Spleen (tissue), 11 donors: ENCODE measurements at regions not wholly inside any gene's neighbourhood (a gene's known extent, or its start where the extent isn't known, plus 50 kb on each side); places are given as distances from the start of the nearest gene placed in this dataset.

Experiments
- DNase-seq: peaks from one replicate; pipeline ENCODE4 v3.0.0-alpha.2; 2020
- H3K27ac ChIP-seq, 8 donors: fragments of 200-600 bp; sonication (generic) in 7 of 8; 1 replicate in 4 of 8; 2 replicates in 4 of 8; pipeline versions ENCODE4 v1.5.0 to v1.8.0; 2016 to 2021; ENCODE audit warnings: inconsistent platforms in 4 of 8, mild to moderate bottlenecking in 4 of 8, moderate library complexity in 1 of 8
- H3K27me3 ChIP-seq, 7 donors: fragments of 200-600 bp; sonication (generic) in 6 of 7; replicated peaks in 1 of 7; 1 replicate in 4 of 7; 2 replicates in 3 of 7; pipeline versions ENCODE4 v1.5.0 to v1.8.0; 2016 to 2021; ENCODE audit warnings: inconsistent platforms in 3 of 7, mild to moderate bottlenecking in 1 of 7
- H3K36me3 ChIP-seq, 6 donors: fragments of 200-600 bp; sonication (generic) in 5 of 6; 1 replicate in 4 of 6; 2 replicates in 2 of 6; pipeline versions ENCODE4 v1.5.0 to v1.8.0; 2016 to 2021; ENCODE audit warnings: inconsistent platforms in 2 of 6
- H3K4me1 ChIP-seq, 6 donors: fragments of 200-600 bp; sonication (generic) in 5 of 6; 1 replicate in 3 of 6; 2 replicates in 3 of 6; pipeline versions ENCODE4 v1.5.0 to v1.8.0; 2016 to 2021; ENCODE audit warnings: inconsistent platforms in 3 of 6
- H3K4me3 ChIP-seq, 8 donors: fragments of 200-600 bp; sonication (generic) in 7 of 8; 1 replicate in 4 of 8; 2 replicates in 4 of 8; pipeline versions ENCODE4 v1.5.0 to v1.8.0; 2016 to 2021; ENCODE audit warnings: inconsistent platforms in 4 of 8, mild to moderate bottlenecking in 4 of 8, moderate library complexity in 2 of 8
- H3K9me3 ChIP-seq, 8 donors: fragments of 200-600 bp; sonication (generic) in 7 of 8; 1 replicate in 4 of 8; 2 replicates in 4 of 8; pipeline versions ENCODE4 v1.5.0 to v1.8.0; 2016 to 2021; ENCODE audit warnings: inconsistent platforms in 4 of 8
- POLR2A ChIP-seq, 3 donors: fragments of 450-650 bp; IDR thresholded peaks; one replicate each; pipeline ENCODE4 v1.5.1; 2017; ENCODE audit warnings: antibody characterized with exemption in 3 of 3, mild to moderate bottlenecking in 1 of 3
- POLR2AphosphoS5 ChIP-seq, 3 donors: sonication (generic); formaldehyde crosslinking; IDR thresholded peaks; one replicate each; pipeline ENCODE4 v1.5.1; 2017; ENCODE audit warnings: antibody characterized with exemption in 3 of 3
- WGBS, 5 donors: extraction: QIAGEN DNeasy Blood & Tissue Kit in 3 of 5; methylation state at CpG; one replicate each; pipeline versions ENCODE4 v1.1.5 to v1.1.7; 2013 to 2018; 5-methylcytosine and 5-hydroxymethylcytosine counted together
- intact Hi-C: fragments of 100-400 bp; cut with DNase I; formaldehyde crosslinking; loops from one replicate; pipeline ENCODE4 v1.15.0; 2023; ENCODE audit warnings: low total_unique reads
- TF ChIP-seq, protein P1 (sequence below), 11 experiments: fragments of 200-600 bp in 7 of 11; fragments of 450-650 bp in 4 of 11; sonication (generic) in 4 of 11; IDR thresholded peaks in 8 of 11; conservative IDR thresholded peaks in 3 of 11; 1 replicate in 7 of 11; 2 replicates in 4 of 11; pipeline versions ENCODE4 v1.4.0 to v1.8.0; 2016 to 2021; ENCODE audit warnings: antibody characterized with exemption in 11 of 11, inconsistent platforms in 4 of 11, mild to moderate bottlenecking in 1 of 11
- donor health status: healthy with polysubstance abuse.
- donor health status: DM: no; HTN: no; CAD: no; lungs with moderate emphysema.
- donor health status: DM: no; HTN: no; CAD: no.
- donor health status: Bipolar disorder and iron deficiency.
- donor health status: healthy.
- donor health status: DM: no; HTN: no; CAD: no.
- donor health status: DM: yes; HTN: yes; CAD: no.

DNA sequence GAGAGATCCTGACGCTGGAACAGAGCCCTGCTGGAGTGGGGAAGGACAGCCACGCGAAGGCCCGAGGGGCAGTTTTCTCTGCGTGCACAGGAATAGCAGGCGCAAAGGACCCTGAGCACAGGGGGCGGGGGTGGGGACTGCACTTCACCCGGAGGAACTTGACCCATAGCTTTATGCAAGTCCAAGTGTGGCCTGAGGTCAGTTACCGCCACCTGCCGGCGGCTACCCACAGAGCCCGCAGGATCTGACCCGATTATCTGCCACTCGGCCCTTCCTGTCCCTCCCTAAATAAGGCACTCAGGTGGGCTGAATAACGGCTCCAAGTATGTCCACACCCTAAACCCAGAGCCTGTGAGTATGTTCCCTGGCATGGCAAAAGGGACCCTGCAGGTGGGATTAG, 65.4 kb upstream of the FCN1 start:
- H3K27me3 ChIP-seq = peaks cover 0 to 7% (median 0%) of the 10 kb centered on the region in 7 donors
- WGBS, 5 donors = 20 to 45% (median 30%) methylated on average over 6 to 15 of the region's 15 CpGs
- DNase-seq = peak; percentile 89
- no peak overlapping the region for H3K4me3 ChIP-seq
- intact Hi-C loops = loop anchor here (5.0 to 10.0 kb wide), 2 partner anchors 206 to 288 kb away; no protein-coding TSS in a partner anchor
- no peaks in the 10 kb centered on the region for H3K36me3 ChIP-seq
- H3K27ac ChIP-seq = peak overlapping the region in 1 of 8 donors; percentile 13
- TF ChIP-seq, protein P1, sequence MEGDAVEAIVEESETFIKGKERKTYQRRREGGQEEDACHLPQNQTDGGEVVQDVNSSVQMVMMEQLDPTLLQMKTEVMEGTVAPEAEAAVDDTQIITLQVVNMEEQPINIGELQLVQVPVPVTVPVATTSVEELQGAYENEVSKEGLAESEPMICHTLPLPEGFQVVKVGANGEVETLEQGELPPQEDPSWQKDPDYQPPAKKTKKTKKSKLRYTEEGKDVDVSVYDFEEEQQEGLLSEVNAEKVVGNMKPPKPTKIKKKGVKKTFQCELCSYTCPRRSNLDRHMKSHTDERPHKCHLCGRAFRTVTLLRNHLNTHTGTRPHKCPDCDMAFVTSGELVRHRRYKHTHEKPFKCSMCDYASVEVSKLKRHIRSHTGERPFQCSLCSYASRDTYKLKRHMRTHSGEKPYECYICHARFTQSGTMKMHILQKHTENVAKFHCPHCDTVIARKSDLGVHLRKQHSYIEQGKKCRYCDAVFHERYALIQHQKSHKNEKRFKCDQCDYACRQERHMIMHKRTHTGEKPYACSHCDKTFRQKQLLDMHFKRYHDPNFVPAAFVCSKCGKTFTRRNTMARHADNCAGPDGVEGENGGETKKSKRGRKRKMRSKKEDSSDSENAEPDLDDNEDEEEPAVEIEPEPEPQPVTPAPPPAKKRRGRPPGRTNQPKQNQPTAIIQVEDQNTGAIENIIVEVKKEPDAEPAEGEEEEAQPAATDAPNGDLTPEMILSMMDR (IDR thresholded peaks at IDR 0.05 in 8 of 11, conservative IDR thresholded peaks at IDR 0.05 in 3 of 11) = peak in 10 of 11 experiments; percentile 34 to 77 (median 64)
- TF ChIP-seq POLR2A (IDR thresholded peaks at IDR 0.05) (no peak), POLR2AphosphoS5 (IDR thresholded peaks at IDR 0.05) (peak in 1 of 3 donors; percentile 23)
- peaks cover 0 to 10% (median 8%) of the 10 kb centered on the region in 6 donors for H3K4me1 ChIP-seq
- peaks cover 0 to 32% (median 11%) of the 10 kb centered on the region in 8 donors for H3K9me3 ChIP-seq

DNA sequence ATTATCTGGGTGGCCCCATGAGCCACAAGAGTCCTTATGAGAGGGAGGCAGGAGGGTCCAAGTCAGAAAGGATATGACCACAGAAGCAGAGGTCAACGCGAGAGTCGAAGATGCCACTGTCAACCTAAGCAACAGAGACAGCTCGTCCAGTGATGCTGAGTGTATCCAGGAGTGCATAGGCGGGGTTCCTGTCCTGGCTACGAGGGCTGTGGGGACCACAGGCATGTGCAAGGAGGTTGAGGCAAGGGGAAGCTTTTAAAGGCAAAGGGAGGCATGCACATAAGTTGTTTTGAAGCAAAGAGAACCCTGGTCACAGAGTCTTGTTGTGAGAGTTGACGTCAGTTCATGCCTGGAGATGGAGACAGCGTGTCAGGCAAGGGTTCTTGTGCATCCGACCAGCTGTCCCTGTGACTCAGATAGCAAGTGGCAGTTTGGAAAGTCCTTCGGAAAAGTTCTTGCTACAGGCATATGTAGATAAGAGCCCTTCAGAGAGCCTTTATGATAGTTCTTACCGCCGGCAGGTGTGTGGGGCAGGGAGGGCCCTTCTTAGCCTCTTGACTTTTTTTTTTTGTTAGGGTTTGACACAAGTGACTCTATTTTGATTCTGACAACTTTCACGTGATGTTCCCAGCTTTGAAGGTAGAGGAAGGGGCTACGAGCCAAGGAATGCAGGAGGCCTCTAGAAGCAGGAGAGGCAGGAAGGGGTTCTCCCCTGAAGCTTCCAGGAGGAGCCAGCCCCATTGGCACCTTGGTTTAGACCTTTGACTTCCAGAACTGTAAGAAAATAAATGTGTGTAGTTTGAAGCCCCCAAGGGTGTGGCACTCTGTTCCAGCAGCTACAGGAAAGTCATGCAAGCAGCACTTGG, 66.0 kb upstream of the FCN1 start:
- no peak overlapping the region for H3K27ac ChIP-seq
- no peak overlapping the region for H3K4me3 ChIP-seq
- peaks cover 0 to 34% (median 11%) of the 10 kb centered on the region in 8 donors for H3K9me3 ChIP-seq
- H3K36me3 ChIP-seq = no peaks in the 10 kb centered on the region
- intact Hi-C loops = loop anchor here (5.0 to 10.0 kb wide), 2 partner anchors 206 to 289 kb away; no protein-coding TSS in a partner anchor
- peaks cover 0 to 10% (median 8%) of the 10 kb centered on the region in 6 donors for H3K4me1 ChIP-seq
- H3K27me3 ChIP-seq = peaks cover 0 to 13% (median 0%) of the 10 kb centered on the region in 7 donors
- 80 to 87% (median 83%) methylated on average over 14 of the region's 14 CpGs for WGBS, 5 donors
- TF ChIP-seq POLR2A (IDR thresholded peaks at IDR 0.05) (no peak), POLR2AphosphoS5 (IDR thresholded peaks at IDR 0.05) (no peak)
- TF ChIP-seq, protein P1 (IDR thresholded peaks at IDR 0.05 in 8 of 11, conservative IDR thresholded peaks at IDR 0.05 in 3 of 11) = peak in 2 of 11 experiments; percentile 1 to 13
- no peak for DNase-seq

DNA sequence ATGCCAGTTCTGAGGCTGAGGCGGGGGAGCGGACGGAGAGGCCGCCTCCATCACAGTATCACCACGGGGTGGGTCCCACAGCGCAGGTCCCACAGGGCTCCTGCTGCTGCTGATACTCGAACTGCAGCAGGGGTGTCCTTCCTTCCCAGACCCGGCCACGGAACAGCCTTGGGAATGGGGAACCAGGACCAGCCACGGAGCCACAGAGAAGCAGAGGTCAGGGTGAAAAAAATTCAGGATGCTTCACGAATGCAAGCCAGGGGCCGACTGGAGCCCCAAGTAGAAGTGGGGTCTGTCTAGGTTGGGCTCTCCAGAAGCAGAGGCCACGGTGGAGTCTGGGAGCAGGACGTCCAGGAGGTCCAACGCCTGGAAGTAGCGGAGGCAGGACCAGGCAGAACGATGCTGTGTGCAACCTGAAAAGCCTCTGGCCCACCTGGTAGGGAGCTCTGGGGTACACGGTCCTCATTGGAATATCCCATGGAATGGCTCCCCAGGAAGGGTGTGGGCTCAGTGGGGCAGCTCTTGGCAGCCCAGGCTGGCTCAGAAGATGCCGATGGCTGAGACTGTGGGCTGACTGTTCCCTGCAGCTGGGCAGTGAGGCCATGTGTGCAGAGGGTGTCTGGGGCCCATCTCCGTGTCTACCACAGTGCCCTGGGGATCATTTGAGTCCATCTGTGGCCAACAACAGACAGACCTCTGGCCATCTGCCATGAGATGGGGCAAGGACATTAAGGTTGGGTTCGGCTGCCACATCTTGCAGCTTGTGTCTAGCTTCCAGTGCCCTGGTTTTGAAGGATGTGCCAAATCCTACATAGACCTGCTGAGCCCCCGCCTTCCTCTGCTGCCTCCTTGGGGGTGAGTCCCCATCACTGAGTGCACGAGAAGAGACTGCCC, 66.9 kb upstream of the FCN1 start:
- H3K36me3 ChIP-seq = no peaks in the 10 kb centered on the region
- peak; percentile 53 for DNase-seq
- H3K4me3 ChIP-seq = no peak overlapping the region
- peaks cover 0 to 10% (median 8%) of the 10 kb centered on the region in 6 donors for H3K4me1 ChIP-seq
- H3K27ac ChIP-seq = no peak overlapping the region
- 82 to 89% (median 84%) methylated on average over 23 of the region's 23 CpGs for WGBS, 5 donors
- peaks cover 0 to 18% (median 0%) of the 10 kb centered on the region in 7 donors for H3K27me3 ChIP-seq
- intact Hi-C loops = loop anchor here (5.0 to 10.0 kb wide), 2 partner anchors 207 to 290 kb away; no protein-coding TSS in a partner anchor
- TF ChIP-seq POLR2AphosphoS5 (IDR thresholded peaks at IDR 0.05) (no peak), POLR2A (IDR thresholded peaks at IDR 0.05) (no peak)
- TF ChIP-seq, protein P1 (IDR thresholded peaks at IDR 0.05 in 8 of 11, conservative IDR thresholded peaks at IDR 0.05 in 3 of 11) = no peak
- H3K9me3 ChIP-seq = peaks cover 0 to 34% (median 11%) of the 10 kb centered on the region in 8 donors
